ENCODE measurements at regions not wholly inside any gene's neighbourhood (a gene's known extent, or its start where the extent isn't known, plus 50 kb on each side); places are given as distances from the start of the nearest gene placed in this dataset.

GRCh38 chr13:78881054-78881453 lies 222.1 kb upstream of the OBI1 start:
- in situ Hi-C loops (cut with HindIII; ENCODE audit: low pct_unique_long_range_greater_than_20kb, low sequenced_read_pairs) (no loop called here), intact Hi-C loops (cut with micrococcal nuclease; ENCODE audit: unreplicated experiment) (no loop called here)
- ChIA-PET CTCF (no interaction called here), POLR2A (no interaction called here)
- Histone ChIP-seq H3K4me3 (ENCODE audit: low read depth in 2 of 2, low read length in 2 of 2) (no peak overlapping the region), H3K27ac (ENCODE audit: low read length) (no peak overlapping the region), H3K9me3 (ENCODE audit: control insufficient read depth, insufficient read depth, low read depth, low read length) (no peaks in the 10 kb centered on the region), H3K27me3 (ENCODE audit: control insufficient read depth, insufficient read depth, low read length) (no peaks in the 10 kb centered on the region), H3K36me3 (ENCODE audit: control insufficient read depth, insufficient read depth, low read length) (no peaks in the 10 kb centered on the region), H3K4me1 (ENCODE audit: control insufficient read depth, insufficient read depth, low read length) (no peaks in the 10 kb centered on the region)
- TF ChIP-seq POLR2AphosphoS5 (IDR thresholded peaks at IDR 0.05; ENCODE audit: low read depth, low read length), result no peak
- TF ChIP-seq TCF7L2 (IDR thresholded peaks at IDR 0.05; ENCODE audit: low read depth, low read length), result no peak
- TF ChIP-seq, protein P1, sequence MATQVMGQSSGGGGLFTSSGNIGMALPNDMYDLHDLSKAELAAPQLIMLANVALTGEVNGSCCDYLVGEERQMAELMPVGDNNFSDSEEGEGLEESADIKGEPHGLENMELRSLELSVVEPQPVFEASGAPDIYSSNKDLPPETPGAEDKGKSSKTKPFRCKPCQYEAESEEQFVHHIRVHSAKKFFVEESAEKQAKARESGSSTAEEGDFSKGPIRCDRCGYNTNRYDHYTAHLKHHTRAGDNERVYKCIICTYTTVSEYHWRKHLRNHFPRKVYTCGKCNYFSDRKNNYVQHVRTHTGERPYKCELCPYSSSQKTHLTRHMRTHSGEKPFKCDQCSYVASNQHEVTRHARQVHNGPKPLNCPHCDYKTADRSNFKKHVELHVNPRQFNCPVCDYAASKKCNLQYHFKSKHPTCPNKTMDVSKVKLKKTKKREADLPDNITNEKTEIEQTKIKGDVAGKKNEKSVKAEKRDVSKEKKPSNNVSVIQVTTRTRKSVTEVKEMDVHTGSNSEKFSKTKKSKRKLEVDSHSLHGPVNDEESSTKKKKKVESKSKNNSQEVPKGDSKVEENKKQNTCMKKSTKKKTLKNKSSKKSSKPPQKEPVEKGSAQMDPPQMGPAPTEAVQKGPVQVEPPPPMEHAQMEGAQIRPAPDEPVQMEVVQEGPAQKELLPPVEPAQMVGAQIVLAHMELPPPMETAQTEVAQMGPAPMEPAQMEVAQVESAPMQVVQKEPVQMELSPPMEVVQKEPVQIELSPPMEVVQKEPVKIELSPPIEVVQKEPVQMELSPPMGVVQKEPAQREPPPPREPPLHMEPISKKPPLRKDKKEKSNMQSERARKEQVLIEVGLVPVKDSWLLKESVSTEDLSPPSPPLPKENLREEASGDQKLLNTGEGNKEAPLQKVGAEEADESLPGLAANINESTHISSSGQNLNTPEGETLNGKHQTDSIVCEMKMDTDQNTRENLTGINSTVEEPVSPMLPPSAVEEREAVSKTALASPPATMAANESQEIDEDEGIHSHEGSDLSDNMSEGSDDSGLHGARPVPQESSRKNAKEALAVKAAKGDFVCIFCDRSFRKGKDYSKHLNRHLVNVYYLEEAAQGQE (IDR thresholded peaks at IDR 0.05; ENCODE audit: insufficient read depth in 1 of 2, low read depth in 2 of 2, low read length in 1 of 2), result no peak
- no TSS peak for BruUV-seq (replicated peaks)
- ATAC-seq, result no peak
- no peak for DNase-seq (ENCODE audit: low read depth, low spot score)

DNA sequence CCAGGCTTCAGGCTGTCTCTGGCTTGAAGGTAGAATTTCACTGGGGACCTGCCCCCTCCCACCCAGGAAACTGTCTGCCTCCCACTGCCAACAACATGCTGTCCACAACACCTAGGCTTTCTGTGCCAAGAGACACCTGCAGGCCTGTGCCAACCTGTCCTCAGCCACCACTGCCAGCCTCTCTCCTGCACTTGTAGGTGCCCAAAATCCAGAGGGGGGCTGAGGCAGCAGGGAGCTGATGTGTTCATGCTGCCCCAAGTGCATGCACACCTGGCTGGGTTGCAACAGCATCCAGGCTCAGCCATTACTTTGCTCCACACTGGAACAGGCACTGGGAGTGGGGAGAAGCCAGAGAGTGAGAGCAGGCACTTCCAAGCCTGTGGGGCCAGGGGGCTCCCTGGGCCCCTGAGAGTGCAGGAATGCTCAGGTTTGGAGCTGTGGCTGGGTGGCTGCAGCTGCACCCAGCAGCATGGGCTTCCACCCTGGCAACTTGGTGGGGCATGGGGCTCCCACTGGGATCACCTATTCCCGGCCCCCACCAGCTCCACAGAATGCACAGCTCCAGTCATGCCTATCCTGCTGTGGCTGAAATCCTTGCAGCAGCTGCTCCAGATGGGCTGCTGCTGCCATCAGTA lies 218.1 kb upstream of the OBI1 start:
- intact Hi-C loops (cut with micrococcal nuclease; ENCODE audit: unreplicated experiment), result no loop called here

More for the DNA sequence above, 218.1 kb upstream of the OBI1 start:
- in situ Hi-C loops (cut with HindIII; ENCODE audit: low pct_unique_long_range_greater_than_20kb, low sequenced_read_pairs), result no loop called here
- Histone ChIP-seq H3K9me3 (ENCODE audit: control insufficient read depth, insufficient read depth, low read depth, low read length) (no peaks in the 10 kb centered on the region), H3K36me3 (ENCODE audit: control insufficient read depth, insufficient read depth, low read length) (no peaks in the 10 kb centered on the region), H3K27me3 (ENCODE audit: control insufficient read depth, insufficient read depth, low read length) (no peaks in the 10 kb centered on the region), H3K27ac (ENCODE audit: low read length) (no peak overlapping the region), H3K4me3 (ENCODE audit: low read depth in 2 of 2, low read length in 2 of 2) (no peak overlapping the region), H3K4me1 (ENCODE audit: control insufficient read depth, insufficient read depth, low read length) (no peaks in the 10 kb centered on the region)
- POLR2A ChIA-PET, result no interaction called here
- TF ChIP-seq POLR2AphosphoS5 (IDR thresholded peaks at IDR 0.05; ENCODE audit: low read depth, low read length), result no peak
- TF ChIP-seq CTCF (IDR thresholded peaks at IDR 0.05), result no peak
- TF ChIP-seq, protein P1 (IDR thresholded peaks at IDR 0.05; ENCODE audit: insufficient read depth in 1 of 2, low read depth in 2 of 2, low read length in 1 of 2), result no peak
- TF ChIP-seq SIN3A (IDR thresholded peaks at IDR 0.05; ENCODE audit: borderline replicate concordance, insufficient read depth, low read depth, low read length), result no peak
- no peak for TF ChIP-seq TCF7L2 (IDR thresholded peaks at IDR 0.05; ENCODE audit: low read depth, low read length)
- CTCF ChIA-PET, result no interaction called here
- ATAC-seq (no peak), DNase-seq (ENCODE audit: low read depth, low spot score) (no peak)
- BruUV-seq (replicated peaks), result no TSS peak

Data from Panc1 (cell line).